Smooth muscle cell (in vitro differentiated cells): ENCODE measurements at regions not wholly inside any gene's neighbourhood (a gene's known extent, or its start where the extent isn't known, plus 50 kb on each side); places are given as distances from the start of the nearest gene placed in this dataset.
"Not testable (repeated sequence)": the region's sequence is repeated elsewhere in the genome, so short reads cannot be mapped to it uniquely, and the experiment has no call there.

Experiments
- DNase-seq: peaks from one replicate; lab custom pipeline; 2025; ENCODE audit not compliant: unreplicated experiment; lab: John Stamatoyannopoulos, UW
- H2AFZ ChIP-seq: fragments of 200-600 bp; sonication (generic); 2 replicates; pipeline ENCODE4 v1.6.0; 2016; ENCODE audit warnings: antibody characterized with exemption, low read depth, mild to moderate bottlenecking
- H3F3A ChIP-seq: fragments of 200-600 bp; sonication (generic); 2 replicates; pipeline ENCODE4 v1.6.0; 2017; ENCODE audit warnings: antibody characterized with exemption, low read depth
- H3K27ac ChIP-seq: fragments of 200-600 bp; sonication (generic); 2 replicates; pipeline ENCODE4 v1.5.1; 2016; ENCODE audit warnings: low read depth, mild to moderate bottlenecking
- H3K27me3 ChIP-seq: fragments of 200-600 bp; sonication (generic); 2 replicates; pipeline ENCODE4 v1.6.1; 2016; ENCODE audit warnings: low read depth, mild to moderate bottlenecking
- H3K36me3 ChIP-seq: fragments of 200-600 bp; sonication (generic); 2 replicates; pipeline ENCODE4 v1.5.1; 2016; ENCODE audit warnings: low read depth
- H3K4me1 ChIP-seq: fragments of 200-600 bp; sonication (generic); 2 replicates; pipeline ENCODE4 v1.5.1; 2016; ENCODE audit warnings: low read depth
- H3K4me2 ChIP-seq: fragments of 200-600 bp; sonication (generic); 2 replicates; pipeline ENCODE4 v1.6.0; 2016; ENCODE audit warnings: mild to moderate bottlenecking
- H3K4me3 ChIP-seq: fragments of 200-600 bp; sonication (generic); 2 replicates; pipeline ENCODE4 v1.5.1; 2016; ENCODE audit warnings: mild to moderate bottlenecking
- H3K79me2 ChIP-seq: fragments of 200-600 bp; sonication (generic); 2 replicates; pipeline ENCODE4 v1.6.0; 2016; ENCODE audit warnings: low read depth, mild to moderate bottlenecking
- H3K9ac ChIP-seq: fragments of 200-600 bp; sonication (generic); 2 replicates; pipeline ENCODE4 v1.6.0; 2016; ENCODE audit warnings: low read depth
- H3K9me3 ChIP-seq: fragments of 200-600 bp; sonication (generic); replicated peaks from 2 replicates; pipeline ENCODE4 v1.5.1; 2016; ENCODE audit warnings: low read depth
- H4K20me1 ChIP-seq: fragments of 200-600 bp; sonication (generic); 2 replicates; pipeline ENCODE4 v1.6.0; 2016; ENCODE audit warnings: low read depth
- CTCF ChIP-seq: fragments of 200-600 bp; sonication (generic); IDR thresholded peaks from 2 replicates; pipeline ENCODE4 v1.5.1; 2017; ENCODE audit warnings: borderline replicate concordance, mild to moderate bottlenecking, antibody characterized with exemption; ENCODE audit not compliant: insufficient read depth, poor library complexity, severe bottlenecking
- WGBS: methylation state at CpG from one replicate; pipeline ENCODE4 v1.1.7; 2016; ENCODE audit warnings: low lambda C conversion rate; 5-methylcytosine and 5-hydroxymethylcytosine counted together

GRCh38 chr2:43068631-43069517 lies 157.5 kb downstream of the ZFP36L2 start:
- Histone ChIP-seq H2AFZ (no peak overlapping the region), H3K9ac (no peak overlapping the region), H3K27me3 (no peaks in the 10 kb centered on the region), H3K27ac (no peak overlapping the region), H3K4me3 (no peak overlapping the region), H3F3A (no peaks in the 10 kb centered on the region), H3K4me2 (no peak overlapping the region), H4K20me1 (no peaks in the 10 kb centered on the region), H3K4me1 (peaks cover 31% of the 10 kb centered on the region), H3K36me3 (no peaks in the 10 kb centered on the region), H3K9me3 (no peaks in the 10 kb centered on the region), H3K79me2 (no peaks in the 10 kb centered on the region)
- no peak for TF ChIP-seq CTCF
- WGBS, result 84% methylated on average over 16 of the region's 16 CpGs
- DNase-seq, result no peak

GRCh38 chr2:43068041-43068533 lies 158.3 kb downstream of the ZFP36L2 start:
- no peaks in the 10 kb centered on the region for H3K9me3 ChIP-seq
- no peaks in the 10 kb centered on the region for H4K20me1 ChIP-seq
- no peak overlapping the region for H2AFZ ChIP-seq
- DNase-seq, result no peak
- H3K79me2 ChIP-seq, result no peaks in the 10 kb centered on the region
- peaks cover 28% of the 10 kb centered on the region for H3K4me1 ChIP-seq
- H3K4me2 ChIP-seq, result no peak overlapping the region
- no peaks in the 10 kb centered on the region for H3K27me3 ChIP-seq
- H3F3A ChIP-seq, result no peaks in the 10 kb centered on the region
- H3K4me3 ChIP-seq, result no peak overlapping the region
- no peaks in the 10 kb centered on the region for H3K36me3 ChIP-seq
- 78% methylated on average over 32 of the region's 51 CpGs for WGBS
- TF ChIP-seq CTCF, result no peak
- no peak overlapping the region for H3K9ac ChIP-seq
- no peak overlapping the region for H3K27ac ChIP-seq

DNA sequence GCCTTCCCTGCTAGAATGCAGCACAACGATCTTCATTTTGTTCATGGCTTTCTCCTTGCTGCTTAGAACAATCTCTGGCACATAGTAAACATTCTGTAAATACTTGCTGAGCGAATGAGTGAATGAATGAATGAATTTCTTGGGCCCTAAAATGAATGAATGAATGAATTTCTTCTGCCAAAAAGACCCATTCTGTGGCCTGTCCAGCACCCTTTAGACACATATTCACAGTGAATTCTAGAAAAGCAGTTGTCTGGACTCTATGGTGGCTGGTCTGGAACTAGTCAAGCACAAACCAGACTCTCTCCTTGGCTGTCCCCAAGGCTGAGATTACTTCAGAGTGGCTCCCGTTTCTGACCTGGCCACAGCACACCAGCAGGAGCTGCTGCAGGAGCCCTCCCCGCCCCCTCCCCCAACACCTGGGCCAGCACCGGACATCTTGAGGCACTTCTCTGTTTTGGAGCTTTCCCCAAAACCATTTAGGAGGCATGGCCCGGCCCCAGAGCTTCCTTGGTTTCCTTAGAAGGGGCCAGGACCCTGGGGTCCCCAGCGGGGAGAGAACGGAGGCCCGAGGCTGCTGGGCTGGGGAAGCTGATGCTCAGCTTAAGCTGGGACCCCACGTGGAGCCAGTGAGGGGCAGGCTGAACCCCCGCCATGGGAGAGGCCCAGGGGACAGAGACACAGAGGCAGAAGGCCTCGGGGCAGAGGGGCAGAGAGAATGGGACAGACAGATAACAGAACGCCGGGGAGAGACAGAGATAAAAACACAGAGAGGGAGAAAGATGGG lies 159.0 kb downstream of the ZFP36L2 start:
- no peak overlapping the region for H3K27ac ChIP-seq
- WGBS, result 74% methylated on average over 14 of the region's 14 CpGs

GRCh38 chr2:43066541-43067253 lies 159.7 kb downstream of the ZFP36L2 start:
- not testable (repeated sequence) for DNase-seq, H4K20me1 ChIP-seq, H3K9ac ChIP-seq, H3K4me3 ChIP-seq, H2AFZ ChIP-seq, H3K79me2 ChIP-seq, H3K36me3 ChIP-seq, H3F3A ChIP-seq, H3K27ac ChIP-seq, H3K9me3 ChIP-seq, H3K27me3 ChIP-seq, H3K4me2 ChIP-seq
- H3K4me1 ChIP-seq, result peaks cover 28% of the 10 kb centered on the region
- WGBS, result 92% methylated on average over 17 of the region's 20 CpGs

More for the DNA sequence above, 159.0 kb downstream of the ZFP36L2 start:
- DNase-seq, result no peak
- no peaks in the 10 kb centered on the region for H3K27me3 ChIP-seq
- no peak overlapping the region for H3K9ac ChIP-seq
- no peaks in the 10 kb centered on the region for H3K9me3 ChIP-seq
- H3K4me3 ChIP-seq, result no peak overlapping the region
- H2AFZ ChIP-seq, result no peak overlapping the region
- no peaks in the 10 kb centered on the region for H3F3A ChIP-seq
- H3K79me2 ChIP-seq, result no peaks in the 10 kb centered on the region
- H3K4me2 ChIP-seq, result no peak overlapping the region
- H4K20me1 ChIP-seq, result no peaks in the 10 kb centered on the region
- no peaks in the 10 kb centered on the region for H3K36me3 ChIP-seq
- peaks cover 28% of the 10 kb centered on the region for H3K4me1 ChIP-seq
- no peak for TF ChIP-seq CTCF
